Fibroblast of the aortic adventitia (primary cell): ENCODE measurements at regions not wholly inside any gene's neighbourhood (a gene's known extent, or its start where the extent isn't known, plus 50 kb on each side); places are given as distances from the start of the nearest gene placed in this dataset.
"Not testable (repeated sequence)": the region's sequence is repeated elsewhere in the genome, so short reads cannot be mapped to it uniquely, and the experiment has no call there.

ENCODE experiments used
- DNase-seq: peaks from one replicate; pipeline ENCODE4 v3.0.0-alpha.2; 2010; ENCODE audit warnings: low read depth
- H3K4me3 ChIP-seq: 2 replicates; pipeline ENCODE4 v1.5.1; 2011; ENCODE audit warnings: low read depth, mild to moderate bottlenecking, control low read depth, low read length, moderate library complexity
- TF ChIP-seq, protein P1 (sequence below): IDR thresholded peaks from 2 replicates; pipeline ENCODE4 v1.5.1; 2011; ENCODE audit warnings: mild to moderate bottlenecking, low read length, control low read depth, inconsistent platforms; ENCODE audit not compliant: insufficient read depth

DNA sequence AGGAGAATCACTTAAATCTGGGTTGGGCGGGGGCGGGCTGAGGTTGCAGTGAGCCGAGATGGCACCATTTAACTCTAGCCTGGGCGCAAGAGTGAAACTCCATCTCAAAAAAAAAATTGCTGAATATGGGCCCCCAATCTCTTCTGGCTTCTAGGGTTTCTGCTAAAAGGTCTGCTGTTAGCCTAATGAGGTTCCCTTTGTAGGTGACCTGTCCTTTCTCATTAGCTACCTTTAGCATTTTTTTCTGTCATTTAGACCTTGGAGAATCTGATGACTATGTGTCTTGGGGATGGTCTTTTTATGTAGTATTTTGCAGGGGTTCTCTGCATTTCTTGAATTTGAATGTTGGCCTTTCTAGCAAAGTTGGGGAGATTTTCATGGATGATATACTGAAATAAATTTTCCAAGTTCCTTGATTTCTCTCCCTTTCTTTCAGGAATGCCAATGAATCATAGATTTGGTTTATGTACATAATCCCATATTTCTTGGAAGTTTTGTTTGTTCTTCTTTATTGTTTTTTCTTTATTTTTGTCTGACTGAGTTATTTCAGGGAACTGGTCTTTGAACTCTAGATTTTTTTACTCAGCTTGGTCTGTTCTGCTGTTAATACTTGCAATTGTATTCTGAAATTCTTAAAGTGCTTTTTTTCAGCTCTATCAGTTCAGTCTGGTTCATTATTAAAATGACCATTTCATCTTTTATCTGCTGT, 181.5 kb downstream of the TTC6 start:
- TF ChIP-seq, protein P1, sequence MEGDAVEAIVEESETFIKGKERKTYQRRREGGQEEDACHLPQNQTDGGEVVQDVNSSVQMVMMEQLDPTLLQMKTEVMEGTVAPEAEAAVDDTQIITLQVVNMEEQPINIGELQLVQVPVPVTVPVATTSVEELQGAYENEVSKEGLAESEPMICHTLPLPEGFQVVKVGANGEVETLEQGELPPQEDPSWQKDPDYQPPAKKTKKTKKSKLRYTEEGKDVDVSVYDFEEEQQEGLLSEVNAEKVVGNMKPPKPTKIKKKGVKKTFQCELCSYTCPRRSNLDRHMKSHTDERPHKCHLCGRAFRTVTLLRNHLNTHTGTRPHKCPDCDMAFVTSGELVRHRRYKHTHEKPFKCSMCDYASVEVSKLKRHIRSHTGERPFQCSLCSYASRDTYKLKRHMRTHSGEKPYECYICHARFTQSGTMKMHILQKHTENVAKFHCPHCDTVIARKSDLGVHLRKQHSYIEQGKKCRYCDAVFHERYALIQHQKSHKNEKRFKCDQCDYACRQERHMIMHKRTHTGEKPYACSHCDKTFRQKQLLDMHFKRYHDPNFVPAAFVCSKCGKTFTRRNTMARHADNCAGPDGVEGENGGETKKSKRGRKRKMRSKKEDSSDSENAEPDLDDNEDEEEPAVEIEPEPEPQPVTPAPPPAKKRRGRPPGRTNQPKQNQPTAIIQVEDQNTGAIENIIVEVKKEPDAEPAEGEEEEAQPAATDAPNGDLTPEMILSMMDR: no peak
- DNase-seq: no peak

DNA sequence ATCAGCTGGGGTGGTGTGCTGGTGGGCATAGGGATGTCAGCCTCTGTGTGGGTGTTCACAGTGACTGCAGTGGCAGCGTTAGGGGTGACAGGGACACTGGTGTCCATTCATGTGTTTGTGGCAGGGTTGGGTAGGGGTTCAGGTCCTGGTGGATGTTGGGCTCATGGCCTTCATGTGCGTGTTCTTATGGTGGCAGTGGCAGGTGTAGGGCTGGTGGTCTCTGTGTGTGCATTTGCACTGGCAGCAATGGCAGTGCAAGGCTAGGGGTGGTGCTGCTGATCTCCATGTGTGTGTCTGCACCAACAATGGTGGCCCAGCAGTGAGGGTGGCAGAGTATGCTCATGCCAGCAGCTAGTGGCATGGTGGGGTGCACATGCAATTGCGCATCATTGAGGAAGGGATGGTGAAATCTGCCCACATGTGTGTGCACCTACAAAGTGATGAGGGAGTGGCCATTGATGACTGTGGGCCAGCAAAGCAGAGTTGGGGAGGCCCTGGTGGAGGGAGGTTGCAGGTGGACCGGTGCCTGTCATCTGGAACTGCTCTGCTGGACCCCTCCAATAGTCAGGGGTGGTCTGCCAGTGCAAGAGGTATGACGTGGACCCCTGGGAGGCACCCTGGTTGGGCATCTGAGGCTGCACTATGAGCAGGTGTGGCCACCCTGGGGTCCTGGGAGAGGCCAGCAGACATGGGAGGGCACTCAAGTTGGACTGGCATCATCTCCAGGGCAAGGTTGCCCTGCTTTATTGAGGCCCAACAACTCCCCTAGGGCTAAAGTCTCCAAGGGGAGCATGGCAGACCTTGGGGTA, 182.9 kb downstream of the TTC6 start:
- no peak overlapping the region for H3K4me3 ChIP-seq
- no peak for DNase-seq
- TF ChIP-seq, protein P1: no peak

More for the DNA sequence above, 181.5 kb downstream of the TTC6 start:
- H3K4me3 ChIP-seq: no peak overlapping the region

DNA sequence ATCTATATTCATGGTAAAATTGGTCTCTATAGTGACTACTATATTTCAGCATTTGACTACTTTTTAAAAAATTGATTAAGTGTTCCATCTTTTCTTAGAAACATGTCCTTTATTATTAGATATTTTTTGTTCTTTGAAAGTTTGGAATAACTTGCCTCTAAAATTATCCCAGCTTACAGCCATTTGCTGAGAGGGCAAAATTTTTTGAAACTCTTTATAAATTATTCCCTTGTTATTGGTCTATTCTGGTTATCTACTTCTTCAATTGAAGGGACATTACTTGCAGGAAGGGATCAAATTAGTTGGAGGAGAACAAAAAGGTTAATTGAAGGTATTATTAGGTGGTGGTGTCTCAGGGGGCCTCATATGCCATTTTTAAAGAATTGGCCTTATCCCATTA, 184.1 kb downstream of the TTC6 start:
- no peak for DNase-seq
- H3K4me3 ChIP-seq: no peak overlapping the region
- TF ChIP-seq, protein P1: no peak

DNA sequence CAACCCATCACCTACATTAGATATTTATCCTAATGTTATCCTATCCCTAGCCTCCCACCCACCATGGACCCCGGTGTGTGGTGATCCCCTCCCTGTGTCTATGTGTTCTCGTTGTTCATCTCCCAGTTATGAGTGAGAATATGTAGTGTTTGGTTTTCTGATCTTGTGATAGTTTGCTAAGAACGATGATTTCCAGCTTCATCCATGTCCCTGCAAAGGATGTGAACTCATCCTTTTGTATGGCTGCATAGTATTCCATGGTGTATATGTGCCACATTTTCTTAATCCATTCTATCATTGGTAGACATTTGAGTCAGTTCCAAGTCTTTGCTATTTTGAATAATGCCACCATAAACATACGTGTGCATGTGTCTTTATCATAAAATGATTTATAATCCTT, 185.3 kb downstream of the TTC6 start:
- H3K4me3 ChIP-seq, DNase-seq: not testable (repeated sequence)

DNA sequence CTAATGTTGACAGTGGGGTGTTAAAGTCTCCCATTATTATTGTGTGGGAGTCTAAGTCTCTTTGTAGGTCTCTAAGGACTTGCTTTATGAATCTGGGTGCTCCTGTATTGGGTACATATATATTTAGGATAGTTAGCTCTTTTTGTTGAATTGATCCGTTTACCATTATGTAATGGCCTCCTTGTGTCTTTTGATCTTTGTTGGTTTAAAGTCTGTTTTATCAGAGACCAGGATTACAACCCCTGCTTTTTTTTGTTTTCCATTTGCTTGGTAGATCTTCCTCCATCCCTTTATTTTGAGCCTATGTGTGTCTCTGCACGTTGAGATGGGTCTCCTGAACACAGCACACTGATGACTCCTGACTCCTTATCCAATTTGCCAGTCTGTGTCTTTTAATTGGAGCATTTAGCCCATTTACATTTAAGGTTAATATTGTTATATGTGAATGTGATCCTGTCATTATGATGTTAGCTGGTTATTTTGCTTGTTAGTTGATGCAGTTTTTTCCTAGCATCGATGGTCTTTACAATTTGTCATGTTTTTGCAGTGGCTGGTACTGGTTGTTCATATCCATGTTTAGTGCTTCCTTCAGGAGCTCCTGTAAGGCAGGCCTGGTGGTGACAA, 188.9 kb downstream of the TTC6 start:
- not testable (repeated sequence) for DNase-seq, H3K4me3 ChIP-seq

DNA sequence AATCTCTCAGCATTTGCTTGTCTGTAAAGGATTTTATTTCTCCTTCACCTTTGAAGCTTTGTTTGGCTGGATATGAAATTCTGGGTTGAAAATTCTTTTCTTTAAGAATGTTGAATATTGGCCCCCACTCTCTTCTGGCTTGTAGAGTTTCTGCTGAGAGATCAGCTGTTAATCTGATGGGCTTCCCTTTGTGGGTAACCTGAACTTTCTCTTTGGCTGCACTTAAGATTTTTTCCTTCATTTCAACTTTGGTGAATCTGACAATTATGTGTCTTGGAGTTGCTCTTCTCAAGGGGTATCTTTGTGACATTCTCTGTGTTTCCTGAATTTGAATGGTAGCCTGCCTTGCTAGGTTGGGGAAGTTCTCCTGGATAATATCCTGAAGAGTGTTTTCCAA, 189.4 kb downstream of the TTC6 start:
- not testable (repeated sequence) for H3K4me3 ChIP-seq, DNase-seq

DNA sequence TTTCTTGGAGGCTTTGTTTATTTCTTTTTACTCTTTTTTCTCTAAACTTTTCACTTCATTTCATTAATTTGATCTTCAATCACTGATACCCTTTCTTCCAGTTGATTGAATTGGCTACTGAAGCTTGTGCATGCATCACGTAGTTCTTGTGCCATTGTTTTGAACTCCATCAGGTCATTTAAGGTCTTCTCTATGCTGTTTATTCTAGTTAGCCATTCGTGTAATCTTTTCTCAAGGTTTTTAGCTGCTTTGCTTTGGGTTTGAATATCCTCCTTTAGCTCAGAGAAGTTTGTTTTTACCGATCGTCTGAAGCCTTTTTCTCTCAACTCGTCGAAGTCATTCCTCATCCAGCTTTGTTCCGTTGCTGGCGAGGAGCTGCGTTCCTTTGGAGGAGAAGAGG, 189.9 kb downstream of the TTC6 start:
- H3K4me3 ChIP-seq, DNase-seq: not testable (repeated sequence)

DNA sequence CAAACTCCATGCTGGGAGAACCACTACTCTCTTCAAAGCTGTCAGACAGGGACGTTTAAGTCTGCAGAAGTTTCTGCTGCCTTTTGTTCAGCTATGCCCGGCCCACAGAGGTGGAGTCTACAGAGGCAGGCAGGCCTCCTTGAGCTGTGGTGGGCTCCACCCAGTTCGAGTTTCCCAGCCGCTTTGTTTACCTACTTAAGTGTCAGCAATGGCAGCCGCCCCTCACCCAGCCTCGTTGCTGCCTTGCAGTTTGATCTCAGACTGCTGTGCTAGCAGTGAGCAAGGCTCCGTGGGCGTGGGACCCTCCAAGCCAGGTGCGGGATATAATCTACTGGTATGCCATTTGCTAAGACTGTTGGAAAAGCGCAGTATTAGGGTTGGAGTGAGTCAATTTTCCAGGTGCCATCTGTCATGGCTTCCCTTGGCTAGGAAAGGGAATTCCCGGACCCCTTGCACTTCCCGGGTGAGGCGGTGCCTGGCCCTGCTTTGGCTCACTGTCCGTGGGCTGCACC, 190.7 kb downstream of the TTC6 start:
- not testable (repeated sequence) for H3K4me3 ChIP-seq, DNase-seq

DNA sequence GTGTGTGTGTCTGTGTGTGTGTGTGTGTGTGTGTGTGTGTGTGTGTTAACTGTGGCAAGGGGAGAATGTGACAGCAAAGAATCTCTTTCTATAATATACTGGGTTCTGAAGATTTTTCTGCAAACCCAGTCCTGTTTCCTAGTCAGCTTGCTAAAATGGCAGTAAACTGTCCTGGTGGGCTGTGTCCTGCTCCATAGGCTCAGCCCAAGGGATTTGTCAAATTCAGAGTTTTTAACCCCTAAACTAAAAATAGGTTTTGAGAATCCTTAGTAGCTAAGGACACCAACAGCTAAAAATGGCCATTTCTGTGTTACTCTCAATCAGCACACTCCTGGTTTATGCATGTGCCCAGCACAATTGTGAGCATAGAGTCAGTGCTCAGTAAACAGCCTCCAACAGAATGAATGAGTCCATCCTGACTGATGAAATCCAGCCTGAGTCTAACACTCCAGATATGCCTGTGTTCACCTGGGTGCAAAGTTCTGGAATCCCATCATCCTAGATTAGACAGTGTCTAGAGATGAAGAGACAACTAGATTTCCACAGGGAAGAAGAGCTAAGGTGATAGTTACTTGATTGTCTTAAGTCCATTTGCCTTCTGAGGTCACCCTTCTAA, 192.6 kb downstream of the TTC6 start:
- DNase-seq: no peak
- TF ChIP-seq, protein P1: no peak
- H3K4me3 ChIP-seq: no peak overlapping the region
